DND-41 (cell line): ENCODE measurements at regions not wholly inside any gene's neighbourhood (a gene's known extent, or its start where the extent isn't known, plus 50 kb on each side); places are given as distances from the start of the nearest gene placed in this dataset.

ENCODE experiments used
- ATAC-seq: fragments of 200-7000 bp; cut with Tn5 transposase; 3 replicates; pipeline ENCODE4 v1.9.1; 2021; ENCODE audit warnings: low read depth; ENCODE audit not compliant: insufficient read depth
- DNase-seq: peaks from one replicate; pipeline ENCODE4 v3.0.0-alpha.2; 2020
- H2AFZ ChIP-seq: 2 replicates; pipeline ENCODE4 v1.6.0; 2012; ENCODE audit warnings: low read depth, low read length
- H3K27ac ChIP-seq: 2 replicates; pipeline ENCODE4 v1.5.1; 2012; ENCODE audit warnings: low read length, inconsistent platforms
- H3K27me3 ChIP-seq: fragments of 200-600 bp; sonication (generic); 2 replicates; pipeline ENCODE4 v1.6.0; 2012; ENCODE audit warnings: low read length, mild to moderate bottlenecking, inconsistent platforms; ENCODE audit not compliant: insufficient read depth, poor library complexity
- H3K36me3 ChIP-seq: 2 replicates; pipeline ENCODE4 v1.5.1; 2012; ENCODE audit warnings: low read length, inconsistent platforms; ENCODE audit not compliant: insufficient read depth
- H3K4me1 ChIP-seq: 2 replicates; pipeline ENCODE4 v1.5.1; 2012; ENCODE audit warnings: mild to moderate bottlenecking, low read length; ENCODE audit not compliant: insufficient read depth
- H3K4me2 ChIP-seq: 2 replicates; pipeline ENCODE4 v1.6.0; 2012; ENCODE audit warnings: mild to moderate bottlenecking, moderate library complexity, low read length, inconsistent platforms; ENCODE audit not compliant: insufficient read depth
- H3K4me3 ChIP-seq, 2 experiments: fragments of 200-600 bp in 1 of 2; shearing (Covaris generic) in 1 of 2; 2 replicates each; pipeline ENCODE4 v1.5.1; 2012 to 2016; ENCODE audit warnings: inconsistent platforms in 2 of 2, low read length in 2 of 2, mild to moderate bottlenecking in 2 of 2, low read depth in 1 of 2, moderate library complexity in 1 of 2
- H3K79me2 ChIP-seq: 2 replicates; pipeline ENCODE4 v1.6.0; 2012; ENCODE audit warnings: low read length, inconsistent platforms; ENCODE audit not compliant: insufficient read depth
- H3K9ac ChIP-seq: 2 replicates; pipeline ENCODE4 v1.6.0; 2012; ENCODE audit warnings: low read depth, mild to moderate bottlenecking, inconsistent platforms, low read length, moderate library complexity
- H3K9me3 ChIP-seq: 2 replicates; pipeline ENCODE4 v1.5.1; 2012; ENCODE audit warnings: low read length, moderate library complexity, mild to moderate bottlenecking, inconsistent platforms; ENCODE audit not compliant: insufficient read depth, severe bottlenecking
- H4K20me1 ChIP-seq: 2 replicates; pipeline ENCODE4 v1.6.0; 2012; ENCODE audit warnings: low read length; ENCODE audit not compliant: insufficient read depth
- EZH2 ChIP-seq: IDR thresholded peaks from 3 replicates; pipeline ENCODE4 v1.6.1; 2012; ENCODE audit warnings: borderline replicate concordance, low read depth, mild to moderate bottlenecking, moderate library complexity, low read length, inconsistent platforms; ENCODE audit not compliant: severe bottlenecking
- TF ChIP-seq, protein P1 (sequence below): IDR thresholded peaks from 2 replicates; pipeline ENCODE4 v1.5.1; 2012; ENCODE audit warnings: borderline replicate concordance, low read length, moderate library complexity, mild to moderate bottlenecking; ENCODE audit not compliant: poor library complexity, severe bottlenecking; ENCODE audit errors: extremely low read depth

DNA sequence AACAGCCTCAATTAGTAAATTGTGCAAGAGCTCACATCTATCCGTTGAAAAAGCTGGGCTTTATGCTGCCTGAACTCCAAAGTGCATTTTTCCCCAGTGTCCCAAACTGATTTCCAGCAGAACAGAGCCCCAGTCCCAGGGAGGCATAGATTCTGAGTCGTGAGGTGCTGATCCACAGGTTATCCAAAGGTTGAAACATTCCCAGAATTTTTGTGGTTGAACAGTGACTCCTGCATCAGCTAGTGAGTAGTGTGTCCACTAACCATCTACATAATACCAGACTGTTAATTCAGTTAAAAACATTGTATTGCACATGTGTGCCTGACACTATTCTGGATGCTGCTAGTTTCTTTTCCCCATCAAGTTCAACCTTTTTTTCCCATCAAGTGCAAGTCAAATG, 761.5 kb downstream of the GATA3 start:
- no peak overlapping the region for H3K4me2 ChIP-seq
- no peaks in the 10 kb centered on the region for H3K79me2 ChIP-seq
- no peaks in the 10 kb centered on the region for H3K36me3 ChIP-seq
- H3K4me3 ChIP-seq, result no peak overlapping the region
- H2AFZ ChIP-seq, result 0 out of 2 replicates have a peak overlapping the region, but pooled peaks have one; percentile 3
- no peak overlapping the region for H3K27ac ChIP-seq
- peaks cover 2% of the 10 kb centered on the region for H3K9me3 ChIP-seq
- no peak overlapping the region for H3K9ac ChIP-seq
- ATAC-seq (no peak), DNase-seq (no peak)
- no peaks in the 10 kb centered on the region for H4K20me1 ChIP-seq
- no peak for TF ChIP-seq EZH2
- TF ChIP-seq, protein P1, sequence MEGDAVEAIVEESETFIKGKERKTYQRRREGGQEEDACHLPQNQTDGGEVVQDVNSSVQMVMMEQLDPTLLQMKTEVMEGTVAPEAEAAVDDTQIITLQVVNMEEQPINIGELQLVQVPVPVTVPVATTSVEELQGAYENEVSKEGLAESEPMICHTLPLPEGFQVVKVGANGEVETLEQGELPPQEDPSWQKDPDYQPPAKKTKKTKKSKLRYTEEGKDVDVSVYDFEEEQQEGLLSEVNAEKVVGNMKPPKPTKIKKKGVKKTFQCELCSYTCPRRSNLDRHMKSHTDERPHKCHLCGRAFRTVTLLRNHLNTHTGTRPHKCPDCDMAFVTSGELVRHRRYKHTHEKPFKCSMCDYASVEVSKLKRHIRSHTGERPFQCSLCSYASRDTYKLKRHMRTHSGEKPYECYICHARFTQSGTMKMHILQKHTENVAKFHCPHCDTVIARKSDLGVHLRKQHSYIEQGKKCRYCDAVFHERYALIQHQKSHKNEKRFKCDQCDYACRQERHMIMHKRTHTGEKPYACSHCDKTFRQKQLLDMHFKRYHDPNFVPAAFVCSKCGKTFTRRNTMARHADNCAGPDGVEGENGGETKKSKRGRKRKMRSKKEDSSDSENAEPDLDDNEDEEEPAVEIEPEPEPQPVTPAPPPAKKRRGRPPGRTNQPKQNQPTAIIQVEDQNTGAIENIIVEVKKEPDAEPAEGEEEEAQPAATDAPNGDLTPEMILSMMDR, result no peak
- H3K27me3 ChIP-seq, result no peaks in the 10 kb centered on the region
- H3K4me1 ChIP-seq, result peaks cover 6% of the 10 kb centered on the region; the same call in 1 of the 2 replicates

DNA sequence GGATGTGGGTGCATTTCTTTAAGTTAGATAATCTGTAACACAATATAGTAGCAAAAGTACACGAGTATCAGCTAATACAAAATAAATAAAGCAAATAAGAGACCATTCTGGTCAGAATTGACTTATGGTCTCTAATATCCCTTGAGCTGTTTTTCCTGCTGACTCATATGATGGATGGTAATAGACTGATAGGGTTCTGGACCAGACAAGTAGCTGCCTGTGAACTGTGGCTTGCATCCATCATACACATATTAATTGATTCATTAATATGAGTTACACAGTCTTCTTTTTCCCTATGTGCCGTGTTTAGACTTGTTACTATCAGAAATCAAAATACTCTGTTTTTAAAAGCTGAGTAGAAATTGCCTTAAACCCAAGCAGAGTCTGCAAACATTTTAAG, 762.8 kb downstream of the GATA3 start:
- Histone ChIP-seq H3K9ac (no peak overlapping the region), H3K36me3 (no peaks in the 10 kb centered on the region), H3K27me3 (no peaks in the 10 kb centered on the region), H3K79me2 (no peaks in the 10 kb centered on the region), H4K20me1 (no peaks in the 10 kb centered on the region), H3K4me3 (no peak overlapping the region), H3K4me2 (no peak overlapping the region), H3K9me3 (no peaks in the 10 kb centered on the region), H3K27ac (no peak overlapping the region), H2AFZ (no peak overlapping the region), H3K4me1 (peaks cover 6% of the 10 kb centered on the region; the same call in 1 of the 2 replicates)
- DNase-seq (no peak), ATAC-seq (no peak)
- no peak for TF ChIP-seq EZH2
- TF ChIP-seq, protein P1, result no peak

- no peak for DNase-seq
- TF ChIP-seq EZH2, result no peak
- TF ChIP-seq, protein P1, result no peak
- Histone ChIP-seq H3K27me3 (no peaks in the 10 kb centered on the region), H2AFZ (no peak overlapping the region), H3K9ac (no peak overlapping the region), H3K36me3 (no peaks in the 10 kb centered on the region), H3K9me3 (no peaks in the 10 kb centered on the region), H4K20me1 (no peaks in the 10 kb centered on the region), H3K27ac (no peak overlapping the region), H3K4me1 (peaks cover 3% of the 10 kb centered on the region; the same call in 1 of the 2 replicates), H3K4me2 (no peak overlapping the region), H3K79me2 (no peaks in the 10 kb centered on the region), H3K4me3 (no peak overlapping the region)
- no peak for ATAC-seq
Observed at GRCh38 chr10:8825611-8826010, 771.1 kb downstream of the GATA3 start.

GRCh38 chr10:8829592-8829991, 775.1 kb downstream of the GATA3 start:
- Histone ChIP-seq H3K9ac (no peak overlapping the region), H3K4me3 (no peak overlapping the region), H3K27ac (no peak overlapping the region), H3K27me3 (no peaks in the 10 kb centered on the region), H2AFZ (no peak overlapping the region), H3K4me2 (no peak overlapping the region), H4K20me1 (no peaks in the 10 kb centered on the region), H3K4me1 (peaks cover 9% of the 10 kb centered on the region; the same call in 1 of the 2 replicates), H3K9me3 (no peaks in the 10 kb centered on the region), H3K79me2 (no peaks in the 10 kb centered on the region), H3K36me3 (no peaks in the 10 kb centered on the region)
- ATAC-seq (no peak), DNase-seq (no peak)
- TF ChIP-seq EZH2, result no peak
- TF ChIP-seq, protein P1, result no peak
